Fibroblast of skin of right quadriceps (primary cell): ENCODE measurements at regions not wholly inside any gene's neighbourhood (a gene's known extent, or its start where the extent isn't known, plus 50 kb on each side); places are given as distances from the start of the nearest gene placed in this dataset.
"Not testable (repeated sequence)": the region's sequence is repeated elsewhere in the genome, so short reads cannot be mapped to it uniquely, and the experiment has no call there.

Experiments used
- DNase-seq: peaks from one replicate; pipeline ENCODE4 v3.0.0-alpha.2; 2013

- not testable (repeated sequence) for DNase-seq
Observed at GRCh38 chr16:29355339-29356059, 51.0 kb downstream of the NPIPB11 start.

- DNase-seq: not testable (repeated sequence)
Observed at GRCh38 chr16:29354449-29354848, 52.1 kb downstream of the NPIPB11 start.

GRCh38 chr16:29352617-29352999 is 53.9 kb downstream of the NPIPB11 start:
- DNase-seq: not testable (repeated sequence)

GRCh38 chr16:29351970-29352616 is 54.4 kb downstream of the NPIPB11 start:
- DNase-seq: not testable (repeated sequence)

GRCh38 chr16:29351271-29351969 is 55.1 kb downstream of the NPIPB11 start:
- not testable (repeated sequence) for DNase-seq

- DNase-seq: peak; percentile 74
Observed at GRCh38 chr16:29349966-29350365, 56.5 kb downstream of the NPIPB11 start.

- DNase-seq: not testable (repeated sequence)
Observed at GRCh38 chr16:29348748-29349147, 57.8 kb downstream of the NPIPB11 start.

- not testable (repeated sequence) for DNase-seq
Observed at GRCh38 chr16:29348123-29348690, 58.3 kb downstream of the NPIPB11 start.

GRCh38 chr16:29346796-29347580 is 59.5 kb downstream of the NPIPB11 start:
- DNase-seq: not testable (repeated sequence)

- not testable (repeated sequence) for DNase-seq
Observed at GRCh38 chr16:29346203-29346602, 60.3 kb downstream of the NPIPB11 start.

- DNase-seq: not testable (repeated sequence)
Observed at GRCh38 chr16:29342937-29343336, 63.6 kb downstream of the NPIPB11 start.

- not testable (repeated sequence) for DNase-seq
Observed at GRCh38 chr16:29340779-29341438, 65.6 kb downstream of the NPIPB11 start.

- not testable (repeated sequence) for DNase-seq
Observed at GRCh38 chr16:29340235-29340634, 66.3 kb downstream of the NPIPB11 start.

- DNase-seq: not testable (repeated sequence)
Observed at GRCh38 chr16:29338821-29339700, 67.5 kb downstream of the NPIPB11 start.

GRCh38 chr16:29337385-29337901 is 69.1 kb downstream of the NPIPB11 start:
- DNase-seq: not testable (repeated sequence)

GRCh38 chr16:29335549-29335846 is 71.0 kb downstream of the NPIPB11 start:
- not testable (repeated sequence) for DNase-seq

- not testable (repeated sequence) for DNase-seq
Observed at GRCh38 chr16:29334776-29335548, 71.5 kb downstream of the NPIPB11 start.

GRCh38 chr16:29333492-29334097 is 72.9 kb downstream of the NPIPB11 start:
- DNase-seq: not testable (repeated sequence)

GRCh38 chr16:29330623-29331022 is 75.9 kb downstream of the NPIPB11 start:
- DNase-seq: not testable (repeated sequence)
